Vagina (tissue), 2 donors: ENCODE measurements at regions not wholly inside any gene's neighbourhood (a gene's known extent, or its start where the extent isn't known, plus 50 kb on each side); places are given as distances from the start of the nearest gene placed in this dataset.
"Not testable (repeated sequence)": the region's sequence is repeated elsewhere in the genome, so short reads cannot be mapped to it uniquely, and the experiment has no call there.

Source experiments
- DNase-seq, 2 donors: peaks; one replicate each; pipeline ENCODE4 v3.0.0-alpha.2; 2017; ENCODE audit errors: extremely low spot score in 2 of 2
- H3K27ac ChIP-seq: fragments of 200-600 bp; sonication (generic); one replicate; pipeline ENCODE4 v1.5.1; 2019
- H3K27me3 ChIP-seq: fragments of 200-600 bp; sonication (generic); one replicate; pipeline ENCODE4 v1.5.1; 2019
- H3K36me3 ChIP-seq, 2 donors: fragments of 200-600 bp; sonication (generic); one replicate each; pipeline ENCODE4 v1.5.1; 2017 to 2019
- H3K4me1 ChIP-seq: fragments of 200-600 bp; sonication (generic); one replicate; pipeline ENCODE4 v1.5.1; 2019
- H3K4me3 ChIP-seq, 2 donors: fragments of 200-600 bp; sonication (generic); 1 replicate in 1 of 2; 2 replicates in 1 of 2; pipeline ENCODE4 v1.5.1; 2016 to 2019
- H3K9me3 ChIP-seq: fragments of 200-600 bp; sonication (generic); one replicate; pipeline ENCODE4 v1.5.1; 2019
- CTCF ChIP-seq, 3 experiments: fragments of 450-650 bp in 2 of 3; fragments of 200-600 bp in 1 of 3; sonication (generic) in 1 of 3; IDR thresholded peaks; one replicate each; pipeline ENCODE4 v1.5.1; 2017 to 2019; ENCODE audit warnings: antibody characterized with exemption in 3 of 3, mild to moderate bottlenecking in 2 of 3, moderate library complexity in 2 of 3
- POLR2A ChIP-seq, 2 donors: fragments of 450-650 bp; IDR thresholded peaks; one replicate each; pipeline ENCODE4 v1.6.1; 2017; ENCODE audit warnings: antibody characterized with exemption in 2 of 2, mild to moderate bottlenecking in 2 of 2, moderate library complexity in 2 of 2
- POLR2AphosphoS5 ChIP-seq, 2 donors: sonication (generic); formaldehyde crosslinking; IDR thresholded peaks; one replicate each; pipeline ENCODE4 v1.9.0; 2017; ENCODE audit warnings: antibody characterized with exemption in 2 of 2, mild to moderate bottlenecking in 2 of 2, low read depth in 1 of 2; ENCODE audit not compliant: insufficient read depth in 1 of 2
- intact Hi-C: fragments of 100-400 bp; cut with DNase I; formaldehyde crosslinking; loops from one replicate; pipeline ENCODE4 v1.15.1; 2023

GRCh38 chr12:107859367-107859766 is 84.9 kb downstream of the ASCL4 start:
- Histone ChIP-seq H3K4me1 (no peaks in the 10 kb centered on the region), H3K4me3 (no peak overlapping the region), H3K27ac (no peak overlapping the region), H3K9me3 (no peaks in the 10 kb centered on the region), H3K36me3 (no peaks in the 10 kb centered on the region), H3K27me3 (no peaks in the 10 kb centered on the region)
- intact Hi-C loops = no loop called here
- no peak for TF ChIP-seq POLR2A (IDR thresholded peaks at IDR 0.05)
- TF ChIP-seq CTCF (IDR thresholded peaks at IDR 0.05) = no peak
- TF ChIP-seq POLR2AphosphoS5 (IDR thresholded peaks at IDR 0.05; ENCODE audit: insufficient read depth in 1 of 2, low read depth in 1 of 2) = no peak
- no peak for DNase-seq

GRCh38 chr12:107864235-107864634 is 89.7 kb downstream of the ASCL4 start:
- no peaks in the 10 kb centered on the region for H3K4me1 ChIP-seq
- intact Hi-C loops = no loop called here
- TF ChIP-seq CTCF (IDR thresholded peaks at IDR 0.05) (no peak), POLR2A (IDR thresholded peaks at IDR 0.05) (no peak), POLR2AphosphoS5 (IDR thresholded peaks at IDR 0.05; ENCODE audit: insufficient read depth in 1 of 2, low read depth in 1 of 2) (no peak)
- no peaks in the 10 kb centered on the region for H3K9me3 ChIP-seq
- H3K36me3 ChIP-seq = no peaks in the 10 kb centered on the region
- no peaks in the 10 kb centered on the region for H3K27me3 ChIP-seq
- no peak overlapping the region for H3K27ac ChIP-seq
- DNase-seq = no peak
- peak overlapping the region in 1 of 2 donors; percentile 29 for H3K4me3 ChIP-seq

GRCh38 chr12:107864727-107865126 is 90.2 kb downstream of the ASCL4 start:
- DNase-seq, H3K4me1 ChIP-seq, H3K27ac ChIP-seq, intact Hi-C loops, H3K36me3 ChIP-seq, H3K9me3 ChIP-seq, H3K27me3 ChIP-seq: not testable (repeated sequence)
- peak overlapping the region in 1 of 2 donors; percentile 29 for H3K4me3 ChIP-seq

GRCh38 chr12:107873223-107873622 is 98.7 kb downstream of the ASCL4 start:
- Histone ChIP-seq H3K4me3 (no peak overlapping the region), H3K27me3 (no peaks in the 10 kb centered on the region), H3K36me3 (no peaks in the 10 kb centered on the region), H3K27ac (no peak overlapping the region), H3K4me1 (no peaks in the 10 kb centered on the region), H3K9me3 (no peaks in the 10 kb centered on the region)
- DNase-seq = no peak
- TF ChIP-seq POLR2AphosphoS5 (IDR thresholded peaks at IDR 0.05; ENCODE audit: insufficient read depth in 1 of 2, low read depth in 1 of 2) (no peak), CTCF (IDR thresholded peaks at IDR 0.05) (no peak), POLR2A (IDR thresholded peaks at IDR 0.05) (no peak)
- intact Hi-C loops = no loop called here

- no peaks in the 10 kb centered on the region for H3K9me3 ChIP-seq
- no peaks in the 10 kb centered on the region for H3K27me3 ChIP-seq
- TF ChIP-seq POLR2A (IDR thresholded peaks at IDR 0.05) (no peak), CTCF (IDR thresholded peaks at IDR 0.05) (no peak), POLR2AphosphoS5 (IDR thresholded peaks at IDR 0.05; ENCODE audit: insufficient read depth in 1 of 2, low read depth in 1 of 2) (no peak)
- intact Hi-C loops = no loop called here
- no peak for DNase-seq
- H3K27ac ChIP-seq = no peak overlapping the region
- no peak overlapping the region for H3K4me3 ChIP-seq
- no peaks in the 10 kb centered on the region for H3K4me1 ChIP-seq
- no peaks in the 10 kb centered on the region for H3K36me3 ChIP-seq
Observed at GRCh38 chr12:107875786-107876185, 101.3 kb downstream of the ASCL4 start.
